Stimulated activated CD4-positive, alpha-beta T cell treated with anti-CD3 and anti-CD28 coated beads, Interleukin-2, amount 100 ng/mL, for 48 hours (primary cell): ENCODE measurements at regions not wholly inside any gene's neighbourhood (a gene's known extent, or its start where the extent isn't known, plus 50 kb on each side); places are given as distances from the start of the nearest gene placed in this dataset.
"Not testable (repeated sequence)": the region's sequence is repeated elsewhere in the genome, so short reads cannot be mapped to it uniquely, and the experiment has no call there.

Source experiments
- DNase-seq, 2 donors: peaks; one replicate each; pipeline ENCODE4 v3.0.0-alpha.2; 2020

DNA sequence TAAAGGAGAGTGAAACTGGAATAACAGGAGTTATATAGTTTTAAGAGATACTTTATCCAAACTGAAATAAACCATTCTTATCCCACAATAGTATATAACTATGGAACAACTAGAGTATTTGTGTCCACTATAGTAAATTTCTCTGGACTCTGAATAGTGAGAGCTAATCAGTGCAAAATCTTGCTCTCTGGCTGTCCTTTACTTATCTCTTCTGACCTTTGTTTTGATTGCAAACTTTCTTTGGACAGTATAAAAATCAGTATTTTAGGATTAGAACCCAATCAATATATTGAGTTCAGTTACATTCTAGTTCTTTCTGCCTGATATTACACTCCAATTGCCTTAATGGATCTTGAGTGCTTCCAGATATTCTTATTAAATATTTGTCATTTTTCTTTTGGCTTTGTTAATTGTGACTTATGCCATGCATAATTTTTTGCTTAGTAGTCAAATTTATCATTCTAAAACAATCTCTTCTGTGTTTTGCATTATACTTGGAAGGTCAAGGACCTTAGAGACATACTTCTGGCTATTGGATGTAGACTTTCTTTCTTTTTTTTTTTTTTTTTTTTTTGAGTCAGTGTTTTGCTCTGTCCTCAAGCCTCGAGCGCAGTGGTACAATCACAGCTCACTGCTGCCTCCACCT lies 89.9 kb upstream of the AMN1 start:
- DNase-seq = no peak

DNA sequence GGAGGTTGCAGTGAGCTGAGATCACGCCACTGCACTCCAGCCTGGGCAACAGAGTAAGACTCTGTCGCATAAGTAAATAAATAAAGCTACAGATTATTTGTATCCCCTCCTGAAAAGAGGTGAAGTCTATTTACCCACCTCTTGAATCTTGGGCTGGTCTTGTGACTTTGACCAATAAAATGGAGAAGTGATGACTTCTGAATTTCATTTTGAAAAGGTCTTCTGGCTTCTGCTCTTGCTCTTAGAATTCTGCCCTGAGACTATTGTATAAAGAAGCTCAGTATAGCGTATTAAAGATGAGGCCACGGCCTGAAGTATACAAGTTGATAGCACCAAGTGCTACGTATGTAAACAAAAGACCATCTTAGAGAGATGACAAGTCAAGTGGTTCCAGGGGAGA lies 88.3 kb upstream of the AMN1 start:
- no peak for DNase-seq

DNA sequence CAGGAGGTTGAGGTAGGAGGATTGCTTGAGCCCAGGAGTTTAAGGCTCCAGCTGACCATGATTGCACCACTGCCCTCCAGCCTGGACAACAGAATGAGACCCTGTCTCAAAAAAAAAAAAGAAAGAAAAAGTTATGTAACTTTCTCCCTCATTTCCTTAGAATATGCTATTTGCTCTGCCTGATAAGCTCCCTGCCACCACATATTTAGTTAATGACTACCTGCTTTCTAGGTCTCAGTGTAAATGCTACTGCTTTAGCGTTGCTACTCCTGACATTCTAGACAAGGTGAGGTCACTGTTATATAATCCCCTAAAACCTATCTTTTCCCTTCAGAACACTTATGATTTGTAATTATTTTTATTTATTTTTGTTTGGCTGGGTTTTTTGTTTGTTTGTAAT lies 86.3 kb upstream of the AMN1 start:
- no peak for DNase-seq

DNA sequence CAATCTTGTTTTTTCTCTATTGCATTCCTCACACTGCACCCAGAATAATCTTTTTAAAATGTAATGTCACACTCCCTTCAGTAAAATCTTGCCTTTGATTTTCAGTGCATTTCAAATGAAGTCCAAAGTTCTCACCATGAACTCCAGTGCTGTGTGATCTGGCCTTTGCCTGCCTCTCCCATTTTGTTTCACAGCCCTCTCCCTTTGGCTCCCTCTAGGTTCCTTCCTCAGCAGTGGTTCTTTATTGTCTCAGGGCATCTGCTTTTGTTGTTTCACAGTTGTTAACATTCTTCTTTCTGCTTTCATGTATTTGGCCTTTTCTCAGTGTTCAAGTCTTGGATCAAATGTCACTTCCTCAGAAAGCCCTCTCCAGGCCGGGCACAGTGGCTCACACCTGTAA lies 84.5 kb upstream of the AMN1 start:
- DNase-seq = no peak

DNA sequence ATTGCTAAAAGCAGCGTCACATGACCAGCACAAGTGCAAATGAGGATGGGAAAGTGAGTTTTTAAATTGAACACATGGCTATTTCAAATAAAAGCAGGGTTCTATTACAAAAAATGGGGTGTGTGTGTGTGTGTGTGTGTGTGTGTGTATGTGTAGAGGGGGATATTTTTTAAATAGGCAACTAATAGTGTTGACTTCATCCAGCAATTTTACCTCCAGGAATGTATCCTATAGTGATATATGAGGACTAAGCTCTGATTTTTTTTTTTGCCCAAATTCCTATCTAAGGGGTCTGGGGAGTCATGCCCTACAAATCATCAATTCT lies 78.9 kb upstream of the AMN1 start:
- DNase-seq = no peak

DNA sequence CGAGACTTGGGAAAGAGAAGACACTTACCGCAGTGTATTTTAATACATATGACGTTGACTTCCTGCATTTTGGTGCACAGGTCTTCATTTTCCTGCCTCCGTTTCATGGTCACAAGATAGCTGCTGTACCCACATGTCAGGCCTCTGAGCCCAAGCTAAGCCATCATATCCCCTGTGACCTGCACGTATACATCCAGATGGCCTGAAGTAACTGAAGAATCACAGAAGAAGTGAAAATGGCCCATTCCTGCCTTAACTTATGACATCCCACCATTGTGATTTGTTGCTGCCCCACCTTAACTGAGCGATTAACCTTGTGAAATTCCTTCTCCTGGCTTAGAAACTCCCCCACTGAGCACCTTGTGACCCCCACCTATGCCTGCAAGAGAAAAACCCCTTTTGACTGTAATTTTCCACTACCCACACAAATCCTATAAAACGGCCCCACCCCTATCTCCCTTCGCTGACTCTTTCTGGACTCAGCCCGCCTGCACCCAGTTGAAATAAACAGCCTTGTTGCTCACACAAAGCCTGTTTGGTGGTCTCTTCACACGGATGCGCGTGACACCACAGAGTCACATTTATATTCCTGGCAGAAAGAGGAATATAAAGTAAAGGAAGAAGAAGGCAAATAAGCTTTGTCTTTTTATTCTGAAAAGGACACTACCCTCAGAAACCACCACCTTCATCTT lies 78.4 kb upstream of the AMN1 start:
- DNase-seq = not testable (repeated sequence)

DNA sequence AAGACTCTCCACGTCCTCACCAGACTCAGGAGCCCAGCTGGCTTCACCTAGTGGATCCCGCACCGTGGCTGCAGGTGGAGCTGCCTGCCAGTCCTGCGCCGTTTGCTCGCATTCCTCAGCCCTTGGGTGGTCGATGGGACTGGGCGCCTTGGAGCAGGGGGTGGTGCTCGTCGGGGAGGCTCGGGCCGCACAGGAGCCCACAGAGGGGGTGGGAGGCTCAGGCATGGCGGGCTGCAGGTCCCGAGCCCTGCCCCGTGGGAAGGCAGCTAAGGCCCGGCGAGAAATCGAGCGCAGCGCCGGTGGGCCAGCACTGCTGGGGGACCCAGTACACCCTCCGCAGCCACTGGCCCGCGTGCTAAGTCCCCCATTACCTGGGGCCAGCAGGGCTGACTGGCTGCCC lies 76.9 kb upstream of the AMN1 start:
- not testable (repeated sequence) for DNase-seq

DNA sequence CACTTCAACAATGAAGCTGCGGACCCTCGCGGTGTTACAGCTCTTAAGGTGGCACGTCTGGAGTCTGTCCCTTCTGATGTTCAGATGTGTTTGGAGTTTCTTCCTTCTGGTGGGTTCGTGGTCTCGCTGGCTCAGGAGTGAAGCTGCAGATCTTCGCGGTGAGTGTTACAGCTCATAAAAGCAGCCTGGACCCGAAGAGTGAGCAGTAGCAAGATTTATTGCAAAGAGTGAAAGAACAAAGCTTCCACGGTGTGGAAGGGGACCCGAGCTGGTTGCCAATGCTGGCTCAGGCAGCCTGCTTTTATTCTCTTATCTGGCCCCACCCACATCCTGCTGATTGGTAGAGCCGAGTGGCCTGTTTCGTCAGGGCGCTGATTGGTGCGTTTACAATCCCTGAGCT lies 75.9 kb upstream of the AMN1 start:
- DNase-seq = not testable (repeated sequence)

DNA sequence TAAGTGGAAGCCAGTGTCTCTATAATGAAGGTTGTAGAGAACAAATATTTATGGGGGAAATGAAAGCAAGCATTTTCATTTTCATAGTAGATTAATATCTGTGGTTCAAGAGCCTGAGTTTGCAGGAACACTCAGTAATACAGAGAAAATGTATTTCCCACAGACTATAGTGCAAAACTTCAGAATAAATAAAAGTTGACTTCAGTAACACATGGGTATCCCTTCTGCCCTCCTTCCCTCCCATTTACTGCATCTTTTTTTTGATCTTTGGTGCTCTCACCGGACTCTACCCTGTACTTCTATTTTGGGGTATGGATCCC lies 75.3 kb upstream of the AMN1 start:
- no peak for DNase-seq

DNA sequence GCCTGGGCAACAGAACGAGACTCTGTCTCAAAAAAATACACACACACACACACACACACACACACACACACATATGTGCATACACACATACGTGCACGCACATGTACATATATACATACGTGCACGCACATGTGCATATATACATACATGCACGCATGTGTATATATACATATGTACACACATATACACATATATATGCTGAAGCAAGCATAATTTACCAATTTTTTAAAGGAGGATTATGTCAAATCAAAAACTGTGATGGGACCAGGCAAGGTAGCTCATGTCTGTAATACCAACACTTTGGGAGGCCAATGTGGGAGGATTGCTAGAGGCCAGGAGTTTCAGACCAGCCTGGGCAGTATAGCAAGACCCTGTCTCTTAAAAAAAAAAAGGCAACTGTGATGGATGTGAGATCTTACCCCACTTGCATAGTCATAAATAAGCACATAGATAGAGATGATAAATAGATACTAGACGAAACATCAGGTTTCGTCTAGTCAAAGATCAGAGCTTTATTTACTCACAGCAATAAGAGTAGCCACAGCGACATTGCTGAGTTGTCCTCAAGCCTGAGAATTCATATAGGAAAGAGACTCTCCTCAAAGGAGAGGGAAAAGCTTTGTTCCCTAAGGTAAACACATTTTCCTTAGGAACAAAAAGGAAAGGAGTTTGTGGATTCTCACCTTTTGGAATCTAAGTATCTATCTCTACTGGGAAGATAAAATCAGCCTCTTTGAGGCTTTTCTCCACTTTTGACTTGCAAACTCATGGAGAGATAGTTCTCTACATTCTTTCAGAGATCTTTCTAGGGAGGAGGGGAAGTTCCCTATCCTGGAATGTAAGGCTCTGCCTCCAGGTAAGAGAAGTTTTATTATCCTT lies 74.7 kb upstream of the AMN1 start:
- DNase-seq = no peak

DNA sequence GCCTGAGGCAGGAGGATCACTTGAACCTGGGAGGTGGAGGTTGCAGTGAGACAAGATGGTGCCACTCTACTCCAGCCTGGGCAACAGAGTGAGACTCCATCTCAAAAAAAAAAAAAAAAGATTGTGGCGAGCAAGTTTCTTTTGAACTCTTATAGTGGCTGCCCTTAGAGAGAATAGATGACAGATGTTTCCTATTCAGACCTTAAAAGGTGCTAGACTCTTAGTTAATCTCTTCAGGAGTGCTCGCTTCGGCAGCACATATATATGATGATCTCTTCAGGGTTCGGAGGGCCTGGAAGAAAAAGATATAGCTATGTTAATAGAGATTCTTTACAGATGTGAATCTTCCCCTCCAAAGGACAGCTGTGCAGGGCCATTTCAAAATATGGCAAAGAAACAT lies 73.1 kb upstream of the AMN1 start:
- no peak for DNase-seq

DNA sequence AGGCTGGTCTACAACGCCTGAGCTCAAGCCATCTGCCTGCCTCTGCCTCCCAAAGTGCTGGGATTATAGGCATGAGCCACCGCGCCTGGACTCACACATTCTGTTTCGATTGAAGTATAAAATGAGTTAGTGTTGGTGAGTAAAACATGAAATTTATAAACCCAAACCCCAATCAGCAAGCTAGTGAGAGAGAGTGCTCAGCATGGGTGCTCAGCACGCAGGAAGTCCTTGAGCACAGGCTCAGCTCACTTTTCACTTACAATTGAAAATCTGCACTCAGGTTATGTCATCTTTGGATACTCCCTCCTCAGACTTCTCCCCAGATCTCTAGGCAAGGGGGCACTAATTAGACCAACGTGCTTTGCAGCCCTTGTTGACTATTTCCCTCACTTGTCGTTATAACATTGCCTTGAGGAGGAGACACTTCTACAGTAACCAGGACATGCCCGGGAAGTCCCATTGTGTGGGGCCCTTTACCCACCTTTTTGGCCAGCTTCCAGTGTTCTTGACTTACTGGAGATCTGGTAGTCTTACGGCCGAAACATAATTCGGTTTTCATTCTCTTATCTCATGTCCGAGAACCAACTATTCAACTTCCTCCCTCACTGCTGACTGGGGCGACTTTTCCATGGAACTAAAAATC lies 68.5 kb upstream of the AMN1 start:
- DNase-seq = no peak

DNA sequence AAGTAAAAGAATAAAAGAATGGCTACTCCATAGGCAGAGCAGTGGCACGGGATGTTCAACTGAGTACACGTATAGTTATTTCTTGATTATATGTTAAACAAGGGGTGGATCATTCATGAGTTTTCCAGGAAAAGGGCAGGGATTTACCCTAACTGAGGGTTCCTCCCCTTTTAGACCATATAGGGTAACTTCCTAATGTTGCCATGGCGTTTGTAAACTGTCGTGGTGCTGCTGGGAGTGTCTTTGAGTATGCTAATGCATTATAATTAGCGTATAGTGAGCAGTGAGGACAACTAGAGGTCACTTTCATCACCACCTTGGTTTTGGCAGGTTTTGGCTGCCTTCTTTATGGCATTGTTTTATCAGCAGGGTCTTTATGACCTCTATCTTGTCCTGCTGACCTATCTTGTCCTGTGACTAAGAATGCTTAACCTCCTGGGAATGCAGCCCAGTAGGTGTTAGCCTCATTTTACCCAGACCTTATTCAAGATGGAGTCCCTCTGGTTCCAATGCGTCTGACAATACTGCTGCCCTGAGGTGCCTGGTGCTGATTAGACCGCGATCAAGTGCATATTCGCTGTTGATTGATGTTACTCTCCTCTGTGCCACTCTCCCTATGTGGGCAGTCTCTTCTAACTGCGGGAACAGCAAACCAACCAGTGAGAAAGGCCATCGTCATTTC lies 67.6 kb upstream of the AMN1 start:
- no peak for DNase-seq

DNA sequence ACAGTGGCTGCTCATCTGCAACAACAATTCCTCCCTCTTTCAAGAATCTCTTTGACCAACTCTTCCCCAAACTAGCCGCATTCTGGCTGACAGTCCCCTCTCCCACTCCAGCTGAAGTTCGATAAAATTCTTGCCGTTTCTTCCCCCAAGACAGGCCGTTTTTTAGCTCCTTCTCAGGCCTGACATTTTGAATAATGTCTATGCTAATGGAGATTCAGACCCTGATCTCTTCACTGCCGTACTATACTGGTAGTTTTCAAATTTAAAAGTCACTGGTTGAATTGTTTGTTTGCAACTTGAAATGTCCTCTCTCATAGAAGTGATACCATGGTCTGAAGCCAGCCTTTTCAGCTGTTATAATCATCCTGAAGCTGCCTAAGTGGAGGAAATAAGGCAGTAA lies 65.9 kb upstream of the AMN1 start:
- no peak for DNase-seq

DNA sequence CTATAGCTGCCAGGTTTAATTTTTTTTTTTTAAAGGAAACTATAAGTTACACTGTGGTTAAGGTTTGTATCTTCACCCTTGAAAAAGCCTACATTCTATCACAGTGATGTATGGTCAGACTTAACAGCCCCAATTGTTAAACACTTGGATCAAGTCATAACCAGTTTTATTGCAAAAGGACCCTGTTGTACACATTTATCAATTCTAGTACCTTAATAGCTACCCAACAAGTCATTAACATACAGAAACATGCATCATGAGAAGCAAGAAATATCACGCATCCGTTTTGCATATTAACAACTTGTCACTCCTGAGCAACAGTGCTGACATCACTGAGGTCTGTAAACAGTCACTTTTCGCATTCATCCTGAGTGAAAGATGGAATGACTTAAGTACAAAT lies 62.4 kb upstream of the AMN1 start:
- DNase-seq = not testable (repeated sequence)

DNA sequence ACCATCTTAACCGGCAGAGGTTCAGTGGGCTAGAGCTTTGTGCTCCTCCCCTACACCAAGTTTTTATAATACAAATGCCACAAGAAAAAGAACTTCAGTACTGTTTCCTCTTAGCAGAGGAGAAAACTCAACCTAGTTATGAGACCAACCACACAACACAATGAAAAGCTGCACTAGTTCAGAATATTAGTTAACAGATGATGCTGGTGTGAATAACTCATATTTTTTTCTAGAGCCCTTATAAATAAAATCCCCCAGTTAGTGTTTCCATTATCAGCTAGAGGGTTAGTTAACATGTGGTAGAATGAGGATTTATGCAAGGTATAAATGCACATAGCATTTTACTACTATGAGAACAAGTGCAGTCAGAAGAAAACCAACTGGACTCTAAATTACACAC lies 61.9 kb upstream of the AMN1 start:
- DNase-seq = no peak

DNA sequence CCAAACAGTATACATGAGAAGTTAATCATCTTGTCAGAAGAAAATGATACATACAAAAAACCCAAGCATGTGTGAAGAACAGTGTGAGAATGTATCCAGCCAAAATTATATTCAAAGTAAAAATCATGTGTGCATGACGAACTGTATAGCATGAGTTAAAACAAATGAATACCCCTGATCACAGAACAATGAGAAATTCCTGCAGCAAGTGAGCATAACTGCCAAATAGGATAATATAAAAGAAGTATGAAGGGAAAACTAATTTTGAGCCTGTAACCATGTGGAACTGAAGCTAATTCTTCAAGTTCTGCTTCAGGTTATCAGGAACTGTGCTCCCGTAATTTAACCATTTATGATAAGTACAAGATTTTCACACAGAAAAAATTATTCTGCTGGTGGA lies 56.5 kb upstream of the AMN1 start:
- DNase-seq = no peak

DNA sequence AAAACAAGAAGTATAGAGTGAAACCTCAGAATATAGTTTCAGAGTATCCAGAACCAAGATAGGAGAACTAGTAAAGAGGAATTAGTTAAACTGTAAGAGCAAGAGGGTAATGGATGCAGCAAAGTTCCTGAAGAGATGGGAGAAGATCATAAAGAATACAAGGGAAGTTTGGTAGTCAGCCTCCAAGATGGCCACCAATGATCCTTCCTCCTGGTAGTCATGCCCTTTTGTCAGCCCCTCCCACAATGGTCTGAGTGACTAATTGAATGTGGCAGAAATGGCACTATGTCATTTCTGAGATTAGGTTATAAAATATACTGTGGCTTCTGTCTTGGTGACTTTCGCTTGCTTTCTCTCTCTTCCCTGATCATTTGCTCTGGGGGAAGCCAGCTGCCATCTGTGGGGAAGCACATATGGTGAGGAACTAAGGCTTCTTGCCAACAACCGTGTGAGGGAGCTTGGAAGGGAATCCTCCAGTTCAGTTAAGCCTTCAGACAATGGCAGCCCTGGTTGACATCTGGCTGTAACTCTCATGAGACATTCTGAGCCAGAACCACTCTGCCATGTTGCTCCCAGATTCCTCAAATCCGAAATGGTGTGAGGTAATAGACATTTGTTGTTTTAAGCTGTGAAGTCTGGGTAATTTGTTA lies 55.3 kb upstream of the AMN1 start:
- no peak for DNase-seq

DNA sequence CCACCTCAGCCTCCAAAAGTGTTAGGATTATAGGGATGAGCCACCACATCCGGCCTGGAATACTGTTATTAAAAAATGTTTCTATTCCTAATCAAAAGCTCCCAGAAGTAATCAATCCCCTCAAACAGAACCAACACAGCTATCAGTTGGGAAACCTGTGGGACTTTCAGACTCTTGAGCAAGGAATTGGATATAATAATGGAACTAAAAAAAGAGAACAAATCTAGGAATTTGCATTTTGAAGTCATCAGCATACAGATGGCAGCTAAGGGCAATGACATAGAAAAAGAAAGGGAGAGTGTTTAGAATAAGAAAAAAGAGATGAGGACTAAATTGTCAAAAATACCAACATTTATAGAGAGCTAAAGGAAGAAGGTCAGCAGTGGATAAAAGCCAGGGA lies 54.7 kb upstream of the AMN1 start:
- DNase-seq = no peak

DNA sequence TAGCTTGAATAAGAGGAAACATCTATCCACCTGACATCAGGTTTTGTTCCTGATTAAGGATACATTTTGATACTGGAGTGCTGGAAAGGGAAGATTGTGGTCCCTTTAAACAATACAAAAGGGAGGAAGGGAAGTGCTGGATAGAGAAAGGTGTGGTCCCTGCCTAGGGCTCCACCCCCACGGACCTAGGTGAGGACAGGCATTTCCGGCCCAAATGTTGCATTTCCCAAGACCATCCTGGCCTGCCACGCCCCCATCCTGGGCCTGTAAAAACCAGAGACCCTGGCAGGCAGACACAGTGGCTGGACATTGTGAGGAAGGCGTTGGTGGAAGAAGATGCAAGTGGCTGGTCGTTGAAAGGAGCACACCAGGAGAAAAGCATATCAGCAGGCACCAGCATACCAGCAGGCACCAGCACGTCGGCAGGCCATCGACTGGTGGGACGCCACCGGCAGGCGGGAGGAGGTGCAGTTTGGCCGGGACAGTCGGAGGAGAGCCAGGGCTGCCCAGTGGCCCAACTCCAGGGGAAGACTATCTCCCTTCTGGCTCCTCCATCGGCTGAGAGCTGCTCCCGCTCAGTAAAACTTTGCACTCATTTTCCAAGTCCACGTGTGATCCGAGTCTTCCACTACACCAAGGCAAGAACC lies 53.2 kb upstream of the AMN1 start:
- DNase-seq = no peak

DNA sequence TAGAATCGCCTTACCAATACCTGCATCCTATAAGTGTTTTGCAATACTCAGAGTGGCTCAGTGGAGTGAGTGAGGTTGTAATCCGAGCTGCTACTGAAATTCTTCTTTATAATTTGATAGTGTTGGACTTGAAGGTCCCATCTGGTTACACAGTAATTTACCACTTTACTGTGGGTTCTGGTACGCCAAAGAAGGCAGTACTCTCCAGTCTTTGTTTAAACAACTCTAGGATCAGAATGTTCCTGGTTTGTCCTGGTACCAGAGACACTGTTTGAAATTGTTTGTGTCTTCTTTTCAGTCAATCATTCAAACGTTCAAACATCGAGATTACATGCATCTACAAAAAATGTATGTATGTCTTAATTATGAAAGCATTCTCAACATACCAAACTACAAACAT lies 51.3 kb upstream of the AMN1 start:
- no peak for DNase-seq

DNA sequence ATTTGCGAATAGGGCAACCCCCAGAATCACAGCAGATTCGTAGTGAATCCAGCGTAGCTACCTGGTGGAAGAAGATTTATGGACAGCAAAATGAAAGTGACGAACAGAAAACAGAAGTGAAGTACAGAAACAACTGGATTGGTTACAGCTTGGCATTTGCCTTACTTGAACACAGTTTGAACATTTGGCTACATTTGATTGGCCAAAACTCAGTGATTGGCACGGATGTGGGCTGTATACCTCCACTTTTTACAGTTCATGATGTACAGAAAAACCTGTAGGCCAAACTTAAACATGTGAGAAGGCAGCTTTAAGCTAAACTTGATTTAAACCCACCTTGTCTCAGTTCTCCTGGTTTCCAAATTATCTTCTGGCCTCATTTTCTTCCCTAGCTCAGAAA lies 49.9 kb upstream of the AMN1 start:
- no peak for DNase-seq
